LNCaP clone FGC (cell line): ENCODE measurements at regions not wholly inside any gene's neighbourhood (a gene's known extent, or its start where the extent isn't known, plus 50 kb on each side); places are given as distances from the start of the nearest gene placed in this dataset.
"Not testable (repeated sequence)": the region's sequence is repeated elsewhere in the genome, so short reads cannot be mapped to it uniquely, and the experiment has no call there.

Experiments used
- DNase-seq: peaks from one replicate; pipeline ENCODE4 v3.0.0-alpha.2; 2011; ENCODE audit warnings: low read depth
- H3K4me3 ChIP-seq: 2 replicates; pipeline ENCODE4 v1.5.1; 2011; ENCODE audit warnings: mild to moderate bottlenecking, low read depth, low read length, control low read depth
- TF ChIP-seq, protein P1 (sequence below): IDR thresholded peaks from 2 replicates; pipeline ENCODE4 v1.5.1; 2012; ENCODE audit warnings: mild to moderate bottlenecking; ENCODE audit not compliant: control insufficient read depth, insufficient read depth; ENCODE audit errors: extremely low read depth

DNA sequence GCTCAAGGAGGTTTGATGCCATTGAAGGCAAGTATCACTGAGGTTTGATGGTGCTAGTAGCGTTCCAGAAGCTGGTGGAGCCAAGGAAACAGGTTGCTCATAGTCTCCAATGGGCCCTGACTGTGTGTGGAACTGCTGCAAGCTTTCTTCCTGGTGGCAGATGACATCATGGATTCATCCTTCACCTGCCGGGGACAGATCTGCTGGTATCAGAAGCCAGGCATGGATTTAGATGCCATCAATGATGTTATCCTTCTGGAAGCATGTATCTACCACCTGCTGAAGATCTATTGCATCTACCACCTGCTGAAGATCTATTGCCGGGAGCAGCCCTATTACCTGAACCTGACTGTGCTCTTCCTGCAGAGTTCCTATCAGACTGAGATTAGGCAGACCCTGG lies 734.4 kb downstream of the PLA2G4A start:
- no peak for DNase-seq
- TF ChIP-seq, protein P1, sequence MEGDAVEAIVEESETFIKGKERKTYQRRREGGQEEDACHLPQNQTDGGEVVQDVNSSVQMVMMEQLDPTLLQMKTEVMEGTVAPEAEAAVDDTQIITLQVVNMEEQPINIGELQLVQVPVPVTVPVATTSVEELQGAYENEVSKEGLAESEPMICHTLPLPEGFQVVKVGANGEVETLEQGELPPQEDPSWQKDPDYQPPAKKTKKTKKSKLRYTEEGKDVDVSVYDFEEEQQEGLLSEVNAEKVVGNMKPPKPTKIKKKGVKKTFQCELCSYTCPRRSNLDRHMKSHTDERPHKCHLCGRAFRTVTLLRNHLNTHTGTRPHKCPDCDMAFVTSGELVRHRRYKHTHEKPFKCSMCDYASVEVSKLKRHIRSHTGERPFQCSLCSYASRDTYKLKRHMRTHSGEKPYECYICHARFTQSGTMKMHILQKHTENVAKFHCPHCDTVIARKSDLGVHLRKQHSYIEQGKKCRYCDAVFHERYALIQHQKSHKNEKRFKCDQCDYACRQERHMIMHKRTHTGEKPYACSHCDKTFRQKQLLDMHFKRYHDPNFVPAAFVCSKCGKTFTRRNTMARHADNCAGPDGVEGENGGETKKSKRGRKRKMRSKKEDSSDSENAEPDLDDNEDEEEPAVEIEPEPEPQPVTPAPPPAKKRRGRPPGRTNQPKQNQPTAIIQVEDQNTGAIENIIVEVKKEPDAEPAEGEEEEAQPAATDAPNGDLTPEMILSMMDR, result no peak
- H3K4me3 ChIP-seq, result no peak overlapping the region

DNA sequence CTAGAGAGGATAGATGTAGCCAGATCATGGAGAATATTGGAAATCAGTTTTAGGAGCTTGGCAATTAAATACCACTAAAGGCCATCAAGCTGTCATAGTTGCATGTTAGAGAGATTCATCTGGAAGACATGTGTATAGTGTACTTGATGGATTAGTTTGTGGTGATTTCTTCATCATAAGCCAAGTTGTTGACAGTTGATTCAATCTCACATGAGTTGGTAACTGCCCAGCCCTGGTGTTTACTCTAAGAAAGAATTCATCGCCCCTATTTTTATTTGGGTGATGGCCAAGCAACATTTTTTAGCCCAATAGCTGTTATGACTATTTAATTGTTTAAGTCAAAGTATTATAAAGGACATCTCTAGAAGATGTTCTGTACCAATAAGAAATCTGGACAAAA lies 737.6 kb downstream of the PLA2G4A start:
- DNase-seq, result no peak
- H3K4me3 ChIP-seq, result no peak overlapping the region
- TF ChIP-seq, protein P1, result no peak

DNA sequence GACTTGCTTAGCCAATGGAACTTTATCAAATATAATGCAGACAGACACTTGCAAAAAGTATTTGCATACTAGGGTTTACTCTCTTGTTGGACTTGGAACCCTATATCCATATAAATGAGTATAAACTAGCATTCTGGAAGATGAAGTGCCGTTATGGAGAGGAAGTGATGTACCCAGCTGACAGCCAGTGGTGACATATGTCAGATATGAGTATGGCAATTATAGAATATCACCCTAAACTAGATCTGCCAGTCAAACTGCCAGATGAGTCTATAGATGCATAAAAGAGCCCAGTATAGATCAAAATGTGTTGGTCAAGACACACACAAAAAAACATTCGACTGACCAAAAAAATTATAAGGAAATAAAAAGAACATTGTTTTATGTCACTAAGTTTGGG lies 739.3 kb downstream of the PLA2G4A start:
- TF ChIP-seq, protein P1, result no peak
- H3K4me3 ChIP-seq, result no peak overlapping the region
- no peak for DNase-seq

DNA sequence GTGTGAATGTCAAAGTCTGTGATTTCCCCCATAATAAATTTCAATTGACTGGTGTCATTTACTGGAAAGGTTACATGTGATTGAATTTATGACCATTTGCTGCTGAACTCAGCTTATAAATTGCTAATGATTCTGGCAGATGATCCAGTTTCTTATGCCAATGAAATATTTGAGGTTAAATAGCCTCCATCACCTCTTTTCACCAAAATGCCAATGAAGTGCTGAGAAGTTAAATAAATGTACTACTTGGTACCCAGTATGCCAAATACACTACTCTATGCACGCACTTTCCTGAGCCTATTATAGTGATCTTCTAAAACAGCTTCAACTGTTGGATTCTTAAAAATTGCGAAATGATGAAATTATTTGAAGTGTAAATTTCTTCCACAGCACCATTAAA lies 741.4 kb downstream of the PLA2G4A start:
- TF ChIP-seq, protein P1, result no peak
- no peak overlapping the region for H3K4me3 ChIP-seq
- DNase-seq, result no peak

DNA sequence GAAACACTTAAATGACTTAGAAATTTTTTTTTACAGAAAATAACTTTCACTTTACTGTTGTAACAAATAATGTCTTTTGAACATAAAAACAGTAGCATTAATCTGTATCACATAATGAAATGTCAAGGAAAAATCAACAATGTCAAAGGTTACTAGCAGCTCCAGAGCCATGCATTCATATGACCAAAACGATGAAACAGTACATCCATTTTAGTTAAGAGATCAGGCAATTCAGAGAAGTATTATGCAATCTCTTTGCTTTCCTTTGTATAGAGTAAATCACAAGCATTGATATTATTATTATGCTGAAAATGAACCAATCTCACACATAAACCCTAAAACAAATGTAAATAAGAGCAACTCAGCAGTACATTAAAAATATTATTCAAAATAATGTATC lies 748.9 kb downstream of the PLA2G4A start:
- no peak overlapping the region for H3K4me3 ChIP-seq
- DNase-seq, result no peak
- TF ChIP-seq, protein P1, result no peak

DNA sequence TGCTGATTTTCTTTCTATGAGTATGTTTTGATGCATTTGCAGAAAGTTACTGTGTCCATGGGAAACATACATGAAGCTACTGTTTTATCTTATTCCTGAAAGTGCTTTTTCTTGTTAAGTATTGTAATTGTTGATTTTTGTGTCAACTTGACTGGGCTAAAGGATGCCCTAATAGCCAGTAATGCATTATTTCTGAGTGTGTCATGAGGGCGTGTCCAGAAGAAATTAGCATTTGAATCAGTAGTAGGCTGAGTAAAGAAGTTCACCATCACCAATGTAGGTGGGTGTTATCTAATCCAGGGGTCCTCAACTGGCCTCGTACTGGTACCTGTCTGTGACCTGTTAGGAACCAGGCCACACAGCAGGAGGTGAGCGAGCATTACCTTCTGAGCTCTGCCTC lies 760.2 kb downstream of the PLA2G4A start:
- DNase-seq, result no peak
- TF ChIP-seq, protein P1, result no peak
- H3K4me3 ChIP-seq, result no peak overlapping the region

DNA sequence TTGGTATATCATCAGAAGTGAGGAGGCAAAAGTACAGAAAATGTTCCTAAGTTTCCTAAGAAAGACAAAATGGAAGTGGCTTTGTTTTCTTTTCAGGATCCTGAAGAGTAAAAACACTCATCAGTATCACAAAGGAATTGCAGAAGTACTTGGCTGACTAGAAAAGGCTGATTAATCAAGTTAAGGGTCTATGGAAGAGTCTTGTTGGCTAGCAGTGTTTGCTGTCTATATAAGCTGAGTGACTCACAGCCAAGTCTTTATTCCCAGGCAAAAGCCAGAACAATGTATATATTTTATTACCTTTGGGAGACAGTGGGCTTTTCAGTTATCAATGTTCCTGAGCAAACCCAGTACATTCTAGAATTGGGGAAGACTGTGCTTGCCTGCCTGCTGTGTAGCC lies 777.0 kb downstream of the PLA2G4A start:
- no peak overlapping the region for H3K4me3 ChIP-seq
- TF ChIP-seq, protein P1, result no peak
- no peak for DNase-seq

DNA sequence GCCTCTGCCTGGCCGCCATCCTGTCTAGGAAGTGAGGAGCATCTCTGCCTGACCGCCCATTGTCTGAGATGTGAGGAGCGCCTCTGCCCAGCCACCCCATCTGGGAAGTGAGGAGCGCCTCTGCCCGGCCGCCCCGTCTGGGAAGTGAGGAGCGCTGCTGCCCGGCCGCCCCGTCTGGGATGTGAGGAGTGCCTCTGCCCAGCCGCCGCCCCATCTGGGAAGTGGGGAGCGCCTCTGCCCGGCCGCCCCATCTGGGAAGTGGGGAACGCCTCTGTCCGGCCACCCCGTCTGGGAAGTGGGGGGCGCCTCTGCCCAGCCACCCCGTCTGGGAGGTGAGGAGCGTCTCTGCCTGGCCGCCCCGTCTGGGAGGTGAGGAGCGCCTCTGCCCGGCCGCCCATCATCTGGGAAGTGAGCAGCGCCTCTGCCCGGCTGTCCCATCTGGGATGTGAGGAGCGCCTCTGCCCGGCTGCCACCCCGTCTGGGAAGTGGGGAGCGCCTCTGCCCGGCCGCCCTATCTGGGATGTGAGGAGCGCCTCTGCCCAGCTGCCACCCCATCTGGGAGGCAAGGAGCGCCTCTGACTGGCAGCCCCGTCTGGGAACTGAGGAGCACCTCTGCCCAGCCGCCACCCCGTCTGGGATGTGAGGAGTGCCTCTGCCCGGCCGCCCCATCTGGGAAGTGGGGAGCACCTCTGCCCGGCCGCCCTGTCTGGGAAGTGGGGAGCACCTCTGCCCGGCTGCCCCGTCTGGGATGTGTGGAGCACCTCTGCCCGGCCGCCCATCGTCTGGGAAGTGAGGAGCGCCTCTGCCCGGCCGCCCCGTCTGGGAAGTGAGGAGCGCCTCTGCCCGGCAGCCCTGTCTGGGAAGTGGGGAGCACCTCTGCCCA lies 787.3 kb downstream of the PLA2G4A start:
- DNase-seq, H3K4me3 ChIP-seq: not testable (repeated sequence)

DNA sequence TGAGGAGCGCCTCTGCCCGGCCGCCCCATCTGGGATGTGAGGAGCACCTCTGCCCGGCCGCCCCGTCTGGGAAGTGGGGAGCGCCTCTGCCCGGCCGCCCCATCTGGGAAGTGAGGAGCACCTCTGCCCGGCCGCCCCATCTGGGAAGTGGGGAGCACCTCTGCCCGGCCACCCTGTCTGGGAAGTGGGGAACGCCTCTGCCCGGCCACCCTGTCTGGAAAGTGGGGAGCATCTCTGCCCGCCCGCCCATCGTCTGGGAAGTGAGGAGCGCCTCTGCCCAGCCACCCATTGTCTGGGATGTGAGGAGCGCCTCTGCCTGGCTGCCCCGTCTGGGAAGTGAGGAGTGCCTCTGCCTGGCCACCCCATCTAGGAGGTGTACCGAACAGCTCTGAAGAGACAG lies 788.1 kb downstream of the PLA2G4A start:
- H3K4me3 ChIP-seq, DNase-seq: not testable (repeated sequence)
